ENCODE measurements at regions not wholly inside any gene's neighbourhood (a gene's known extent, or its start where the extent isn't known, plus 50 kb on each side); places are given as distances from the start of the nearest gene placed in this dataset.

GRCh38 chr20:4095639-4096038 is 53.0 kb upstream of the SMOX start:
- no peak for DNase-seq (ENCODE audit: low spot score)

GRCh38 chr20:4091490-4092479 is 56.8 kb upstream of the SMOX start:
- DNase-seq (ENCODE audit: low spot score) = peak; percentile 63

GRCh38 chr20:4090756-4091489 is 57.7 kb upstream of the SMOX start:
- DNase-seq (ENCODE audit: low spot score) = peak; percentile 90

GRCh38 chr20:4089756-4090487 is 58.7 kb upstream of the SMOX start:
- DNase-seq (ENCODE audit: low spot score) = peak; percentile 41

- DNase-seq (ENCODE audit: low spot score) = no peak
Observed at GRCh38 chr20:4088766-4089165, 59.9 kb upstream of the SMOX start.

- DNase-seq (ENCODE audit: low spot score) = peak; percentile 54
Observed at GRCh38 chr20:4087923-4088322, 60.7 kb upstream of the SMOX start.

- DNase-seq (ENCODE audit: low spot score) = no peak
Observed at GRCh38 chr20:4086771-4087687, 61.6 kb upstream of the SMOX start.

GRCh38 chr20:4084721-4085120 is 63.9 kb upstream of the SMOX start:
- DNase-seq (ENCODE audit: low spot score) = no peak

- no peak for DNase-seq (ENCODE audit: low spot score)
Observed at GRCh38 chr20:4084096-4084495, 64.5 kb upstream of the SMOX start.

- no peak for DNase-seq (ENCODE audit: low spot score)
Observed at GRCh38 chr20:4083098-4083865, 65.3 kb upstream of the SMOX start.

- peak; percentile 38 for DNase-seq (ENCODE audit: low spot score)
Observed at GRCh38 chr20:4082406-4083097, 66.1 kb upstream of the SMOX start.

- DNase-seq (ENCODE audit: low spot score) = no peak
Observed at GRCh38 chr20:4081421-4081820, 66.1 kb upstream of the RNF24 start.

GRCh38 chr20:4076671-4077070 is 61.3 kb upstream of the RNF24 start:
- DNase-seq (ENCODE audit: low spot score) = peak; percentile 66

GRCh38 chr20:4076033-4076432 is 60.7 kb upstream of the RNF24 start:
- DNase-seq (ENCODE audit: low spot score) = no peak

GRCh38 chr20:4074877-4075455 is 59.6 kb upstream of the RNF24 start:
- DNase-seq (ENCODE audit: low spot score) = no peak

- DNase-seq (ENCODE audit: low spot score) = no peak
Observed at GRCh38 chr20:4073852-4074741, 58.7 kb upstream of the RNF24 start.

GRCh38 chr20:4071178-4071693 is 55.9 kb upstream of the RNF24 start:
- DNase-seq (ENCODE audit: low spot score) = no peak
